ENCODE measurements at regions not wholly inside any gene's neighbourhood (a gene's known extent, or its start where the extent isn't known, plus 50 kb on each side); places are given as distances from the start of the nearest gene placed in this dataset.
"Not testable (repeated sequence)": the region's sequence is repeated elsewhere in the genome, so short reads cannot be mapped to it uniquely, and the experiment has no call there.

GRCh38 chr21:23876925-23877558 lies 1730.2 kb downstream of the MRPL39 start:
- DNase-seq (ENCODE audit: low read depth), result no peak

DNA sequence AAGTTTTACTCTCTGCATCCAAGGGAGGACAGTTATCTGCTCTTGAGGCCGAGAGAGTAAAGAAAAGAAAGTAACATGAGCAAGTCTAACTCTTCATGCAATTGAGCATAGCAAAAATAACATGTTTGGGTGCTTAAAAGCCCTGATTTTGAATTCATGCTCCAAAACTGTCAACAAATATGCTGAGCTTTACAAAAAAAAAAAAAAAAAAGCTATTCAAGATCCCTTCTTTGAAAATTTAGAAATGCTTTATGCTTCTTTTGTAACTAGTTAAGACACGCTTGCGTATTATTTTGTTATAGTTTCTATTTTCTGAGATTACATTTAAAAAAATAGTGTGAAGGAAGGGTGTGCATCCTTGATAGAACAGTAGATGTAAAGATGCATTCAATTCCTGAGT lies 1733.0 kb downstream of the MRPL39 start:
- no peak for DNase-seq (ENCODE audit: low read depth)

GRCh38 chr21:23861911-23862504 lies 1745.3 kb downstream of the MRPL39 start:
- no peak for DNase-seq (ENCODE audit: low read depth)

- DNase-seq (ENCODE audit: low read depth), result no peak
Observed at GRCh38 chr21:23858878-23859277, 1748.4 kb downstream of the MRPL39 start.

DNA sequence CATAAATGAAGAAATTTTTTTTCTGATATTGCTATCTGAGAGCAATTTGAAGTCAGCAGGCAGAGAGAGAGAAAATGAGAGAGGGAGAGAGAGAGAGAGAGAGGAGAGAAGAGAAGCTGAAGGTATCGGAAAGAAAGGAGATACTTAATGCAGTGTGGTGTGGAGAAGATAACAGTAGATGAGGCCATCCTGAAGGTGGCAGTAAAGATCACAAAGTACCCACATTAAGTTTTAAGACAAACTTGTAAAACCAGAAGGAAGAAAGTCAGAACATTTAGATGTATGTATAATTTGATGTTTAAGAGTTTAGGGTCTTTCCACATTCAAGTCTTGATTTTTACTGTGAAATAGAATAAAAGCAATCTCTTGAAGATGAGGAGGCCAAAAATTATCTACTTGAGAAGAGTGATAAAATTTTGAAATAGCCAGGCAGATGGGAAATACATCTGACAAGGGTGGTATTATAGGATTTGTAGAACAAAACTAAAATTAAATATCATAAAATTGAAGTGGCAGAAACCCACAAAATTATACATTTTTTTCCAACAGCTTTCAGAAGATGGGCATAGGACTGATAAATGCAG lies 1753.4 kb downstream of the MRPL39 start:
- peak; percentile 2 for DNase-seq (ENCODE audit: low read depth)

GRCh38 chr21:23837564-23837963 lies 1769.7 kb downstream of the MRPL39 start:
- DNase-seq (ENCODE audit: low read depth), result no peak

GRCh38 chr21:23822760-23823159 lies 1784.5 kb downstream of the MRPL39 start:
- no peak for DNase-seq (ENCODE audit: low read depth)

GRCh38 chr21:23817337-23817736 lies 1789.9 kb downstream of the MRPL39 start:
- no peak for DNase-seq (ENCODE audit: low read depth)

- DNase-seq (ENCODE audit: low read depth), result no peak
Observed at GRCh38 chr21:23812485-23812884, 1794.8 kb downstream of the MRPL39 start.

- no peak for DNase-seq (ENCODE audit: low read depth)
Observed at GRCh38 chr21:23811805-23812204, 1795.5 kb downstream of the MRPL39 start.

- no peak for DNase-seq (ENCODE audit: low read depth)
Observed at GRCh38 chr21:23809573-23809972, 1797.7 kb downstream of the MRPL39 start.

DNA sequence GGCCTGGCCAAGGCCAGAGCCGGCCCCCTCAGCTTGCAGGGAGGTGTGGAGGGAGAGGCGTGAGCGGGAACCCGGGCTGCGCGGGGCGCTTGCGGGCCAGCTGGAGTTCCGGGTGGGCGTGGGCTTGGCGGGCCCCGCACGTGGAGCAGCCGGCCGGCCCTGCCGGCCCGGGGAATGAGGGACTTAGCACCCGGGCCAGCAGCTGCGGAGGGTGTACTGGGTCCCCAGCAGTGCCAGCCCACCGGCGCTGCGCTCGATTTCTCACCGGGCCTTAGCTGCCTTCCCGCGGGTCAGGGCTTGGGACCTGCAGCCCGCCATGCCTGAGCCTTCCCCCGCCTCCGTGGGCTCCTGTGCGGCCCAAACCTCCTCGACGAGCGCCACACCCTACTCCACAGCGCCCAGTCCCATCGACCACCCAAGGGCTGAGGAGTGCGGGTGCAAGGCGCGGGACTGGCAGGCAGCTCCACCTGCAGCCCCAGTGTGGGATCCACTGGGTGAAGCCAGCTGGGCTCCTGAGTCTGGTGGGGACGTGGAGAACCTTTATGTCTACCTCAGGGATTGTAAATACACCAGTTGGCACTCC lies 1800.2 kb downstream of the MRPL39 start:
- DNase-seq (ENCODE audit: low read depth), result not testable (repeated sequence)

DNA sequence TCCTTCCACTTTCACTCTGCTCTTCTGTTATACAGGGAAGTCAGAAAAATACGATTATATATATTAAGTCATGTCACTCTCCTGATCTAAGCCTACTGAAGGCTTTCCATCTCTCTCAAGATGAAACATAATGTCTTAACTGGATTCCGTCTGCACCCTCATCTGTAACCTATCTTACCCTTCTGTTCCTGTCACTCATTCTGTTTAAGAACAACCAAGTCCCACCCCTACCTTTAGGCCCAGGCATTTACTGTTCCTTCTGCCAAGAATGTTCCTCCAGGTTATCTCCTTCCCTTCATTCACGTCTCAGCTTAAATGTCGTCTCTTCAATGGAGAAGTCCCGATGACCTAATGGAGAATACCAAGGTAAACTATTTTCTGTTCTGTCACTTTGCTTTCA lies 1802.4 kb downstream of the MRPL39 start:
- no peak for DNase-seq (ENCODE audit: low read depth)

GRCh38 chr21:23801292-23801691 lies 1806.0 kb downstream of the MRPL39 start:
- no peak for DNase-seq (ENCODE audit: low read depth)

GRCh38 chr21:23799376-23799775 lies 1807.9 kb downstream of the MRPL39 start:
- no peak for DNase-seq (ENCODE audit: low read depth)

DNA sequence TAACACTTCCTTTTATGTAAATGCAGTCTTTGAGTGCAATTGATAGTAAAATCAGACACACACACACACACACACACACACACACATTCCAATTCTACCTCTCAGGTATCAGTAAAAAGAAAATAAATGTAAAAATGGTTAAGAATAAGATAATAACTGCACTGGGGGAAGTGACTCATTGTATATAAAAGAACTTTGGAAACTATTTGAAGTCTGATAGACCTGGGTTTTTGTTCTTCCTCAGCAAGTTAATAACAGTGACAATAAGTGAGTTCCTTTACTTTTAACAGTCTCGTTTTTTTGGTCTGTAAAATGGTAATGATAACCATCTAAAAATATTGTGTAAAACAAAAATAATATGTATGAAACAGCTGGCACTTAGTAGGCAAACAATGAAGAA lies 1815.0 kb downstream of the MRPL39 start:
- DNase-seq (ENCODE audit: low read depth), result no peak

- DNase-seq (ENCODE audit: low read depth), result no peak
Observed at GRCh38 chr21:23789864-23790263, 1817.4 kb downstream of the MRPL39 start.

DNA sequence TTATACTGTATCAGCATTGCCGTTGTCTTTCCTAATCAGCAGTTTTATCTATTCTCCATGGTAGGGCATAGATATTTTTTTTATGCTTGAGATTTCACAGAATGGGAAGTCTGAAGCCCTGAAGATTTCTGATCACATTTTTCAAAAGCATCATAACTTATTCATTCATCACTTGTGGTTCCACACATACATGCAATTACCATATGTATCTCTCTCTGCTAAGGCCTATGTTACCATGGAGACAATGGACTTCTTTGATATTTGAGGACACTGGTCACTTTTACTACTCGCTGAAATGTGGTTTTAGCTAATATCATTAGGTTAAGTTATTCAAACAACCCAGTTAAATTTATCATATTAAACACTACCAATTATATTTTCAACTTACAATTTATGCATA lies 1827.0 kb downstream of the MRPL39 start:
- no peak for DNase-seq (ENCODE audit: low read depth)

- no peak for DNase-seq (ENCODE audit: low read depth)
Observed at GRCh38 chr21:23743821-23744220, 1863.5 kb downstream of the MRPL39 start.

GRCh38 chr21:23740463-23740862 lies 1866.8 kb downstream of the MRPL39 start:
- DNase-seq (ENCODE audit: low read depth), result no peak

- no peak for DNase-seq (ENCODE audit: low read depth)
Observed at GRCh38 chr21:23732776-23733175, 1874.5 kb downstream of the MRPL39 start.

DNA sequence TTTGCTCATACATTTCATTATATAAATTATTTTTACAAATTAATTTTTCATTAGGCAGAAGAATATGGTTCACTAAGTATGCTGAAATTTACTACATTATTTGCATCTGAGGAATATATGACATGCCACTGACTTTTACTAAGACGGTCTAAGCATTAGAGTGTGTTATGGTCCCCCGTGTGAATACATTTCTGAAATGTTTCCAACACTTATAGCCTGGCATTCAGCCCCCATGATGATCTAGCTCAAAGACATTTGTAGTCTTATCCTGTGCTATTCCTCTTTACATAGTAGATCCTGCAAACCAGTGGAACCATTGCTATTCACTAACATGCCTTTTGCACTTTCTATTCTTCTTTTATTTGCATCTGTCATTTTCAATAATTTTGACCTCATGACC lies 1878.0 kb downstream of the MRPL39 start:
- no peak for DNase-seq (ENCODE audit: low read depth)

DNA sequence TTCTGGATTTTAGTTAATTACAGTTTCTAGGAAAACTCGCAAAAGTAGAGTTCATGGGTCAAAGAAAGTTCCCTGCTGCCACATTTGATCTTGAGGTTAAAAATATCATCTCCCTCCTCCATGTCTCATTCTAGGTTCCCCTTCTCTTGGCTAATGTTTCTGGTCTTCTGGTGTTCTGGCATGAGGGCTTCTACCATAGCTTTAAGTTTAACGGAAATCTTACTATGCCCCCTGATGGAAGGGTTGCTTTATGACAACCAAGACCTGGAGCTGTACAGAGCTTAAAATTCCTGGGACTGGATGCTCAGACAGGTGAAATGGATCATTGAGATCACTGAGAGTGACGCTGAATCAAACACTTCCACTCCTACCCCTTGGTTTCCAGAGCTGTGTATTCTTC lies 1881.7 kb downstream of the MRPL39 start:
- DNase-seq (ENCODE audit: low read depth), result no peak
